Muscle of arm (tissue), 1 donor: ENCODE measurements at regions not wholly inside any gene's neighbourhood (a gene's known extent, or its start where the extent isn't known, plus 50 kb on each side); places are given as distances from the start of the nearest gene placed in this dataset.
"Not testable (repeated sequence)": the region's sequence is repeated elsewhere in the genome, so short reads cannot be mapped to it uniquely, and the experiment has no call there.

Experiments
- DNase-seq: peaks from one replicate; pipeline ENCODE4 v3.0.0-alpha.2; 2013

DNA sequence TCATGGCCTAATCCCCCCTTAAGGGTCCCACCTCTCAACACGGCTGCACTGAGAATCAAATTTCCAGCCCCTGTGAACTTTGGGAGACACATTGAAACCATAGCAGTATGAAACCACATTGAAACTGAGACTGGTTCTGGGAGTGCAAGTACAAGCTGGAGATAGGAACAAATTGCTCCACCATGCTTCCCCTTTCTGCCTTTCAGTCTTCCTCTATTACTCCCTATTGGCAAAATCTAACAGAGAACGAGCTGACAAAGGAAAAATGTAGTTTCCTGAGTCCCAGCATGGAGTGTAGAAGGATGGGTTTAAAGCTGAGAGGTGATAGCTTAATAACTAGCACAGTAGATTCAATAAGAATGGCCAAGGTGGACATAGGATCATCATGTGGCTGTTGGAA, 161.7 kb upstream of the RPL34 start:
- no peak for DNase-seq

DNA sequence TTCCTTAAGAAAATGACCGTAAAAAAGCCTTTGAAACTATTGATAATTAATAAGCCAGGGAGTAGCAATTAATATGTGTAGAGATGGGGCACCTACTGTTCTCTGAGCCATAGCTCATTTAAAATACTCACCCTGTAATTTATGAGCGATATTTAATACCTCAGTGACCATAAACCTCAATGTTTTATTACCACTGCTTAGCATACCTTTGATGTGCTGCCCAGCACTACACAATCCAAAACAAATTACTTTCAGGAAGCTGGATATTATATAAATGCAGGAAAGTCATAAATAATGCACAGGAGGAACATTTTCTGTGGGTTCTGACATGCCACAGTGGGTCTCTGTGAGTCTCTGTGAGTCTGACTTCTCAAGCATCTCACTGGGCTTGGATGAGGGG, 166.1 kb upstream of the RPL34 start:
- no peak for DNase-seq

GRCh38 chr4:108453366-108453765, 167.0 kb upstream of the RPL34 start:
- DNase-seq, result no peak

- DNase-seq, result no peak
Observed at GRCh38 chr4:108450236-108450898, 170.0 kb upstream of the RPL34 start.

- DNase-seq, result no peak
Observed at GRCh38 chr4:108449129-108449528, 171.2 kb upstream of the RPL34 start.

- no peak for DNase-seq
Observed at GRCh38 chr4:108446556-108446955, 173.8 kb upstream of the RPL34 start.

GRCh38 chr4:108445716-108446115, 174.7 kb upstream of the RPL34 start:
- no peak for DNase-seq

- no peak for DNase-seq
Observed at GRCh38 chr4:108443585-108443984, 176.8 kb upstream of the RPL34 start.

- DNase-seq, result no peak
Observed at GRCh38 chr4:108433832-108434231, 186.5 kb upstream of the RPL34 start.

GRCh38 chr4:108433394-108433793, 187.0 kb upstream of the RPL34 start:
- not testable (repeated sequence) for DNase-seq

DNA sequence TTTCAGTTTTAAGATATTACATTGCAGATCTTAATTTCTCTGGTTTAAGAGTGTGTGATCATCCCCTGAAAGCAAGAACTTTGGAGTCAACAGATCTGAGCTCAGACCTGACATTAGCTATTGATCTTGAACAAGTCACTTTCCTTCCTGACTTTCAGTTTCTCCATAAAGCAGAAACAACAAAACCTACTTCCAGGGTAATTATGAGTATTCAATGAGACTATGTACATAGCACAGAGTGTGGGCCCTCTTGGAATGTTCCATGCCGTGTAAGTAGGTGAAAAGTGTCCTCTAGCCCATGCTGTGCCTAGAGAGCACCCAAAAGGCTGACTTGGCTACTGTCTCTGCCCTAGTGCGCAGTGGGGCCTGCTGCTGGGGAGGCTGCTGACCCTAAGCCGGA, 188.0 kb upstream of the RPL34 start:
- no peak for DNase-seq

- DNase-seq, result no peak
Observed at GRCh38 chr4:108431986-108432385, 188.4 kb upstream of the RPL34 start.

DNA sequence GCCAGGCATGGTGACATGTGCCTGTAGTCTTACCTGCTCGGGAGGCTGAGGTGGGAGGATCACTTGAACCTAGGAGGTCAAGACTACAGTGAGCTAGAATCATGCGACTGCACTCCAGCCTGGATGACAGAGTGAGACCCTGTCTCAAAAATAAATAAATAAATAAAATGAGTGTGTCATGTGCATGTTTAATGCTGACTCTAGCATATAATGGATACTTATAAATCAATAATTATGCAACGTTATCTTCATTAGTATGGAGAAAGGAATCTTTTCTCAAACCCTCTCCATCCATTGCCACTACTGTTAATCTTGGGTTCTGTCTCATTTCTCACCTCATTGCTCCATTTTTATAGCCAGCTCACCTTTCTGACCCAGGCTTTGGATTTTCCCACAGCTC, 189.5 kb upstream of the RPL34 start:
- no peak for DNase-seq

GRCh38 chr4:108429662-108430061, 190.7 kb upstream of the RPL34 start:
- no peak for DNase-seq

DNA sequence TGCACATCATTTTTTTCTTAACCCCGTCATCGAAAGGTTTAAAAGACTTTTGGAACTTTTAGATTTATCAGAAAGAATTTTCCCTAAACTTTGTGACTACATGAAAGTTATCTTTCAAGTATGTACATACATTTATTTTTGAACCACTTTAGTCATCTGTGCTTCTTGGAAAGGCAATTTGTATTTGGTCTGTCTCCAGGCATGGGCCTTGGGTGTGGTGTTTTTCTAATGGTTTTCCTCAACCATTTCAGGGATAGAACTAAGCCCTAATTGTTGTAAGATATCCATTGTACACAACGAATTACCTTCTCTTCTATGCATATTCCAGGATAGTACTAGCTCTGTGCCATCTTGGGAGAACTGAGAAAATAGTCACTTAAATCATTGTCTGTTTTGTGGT, 191.5 kb upstream of the RPL34 start:
- DNase-seq, result no peak

DNA sequence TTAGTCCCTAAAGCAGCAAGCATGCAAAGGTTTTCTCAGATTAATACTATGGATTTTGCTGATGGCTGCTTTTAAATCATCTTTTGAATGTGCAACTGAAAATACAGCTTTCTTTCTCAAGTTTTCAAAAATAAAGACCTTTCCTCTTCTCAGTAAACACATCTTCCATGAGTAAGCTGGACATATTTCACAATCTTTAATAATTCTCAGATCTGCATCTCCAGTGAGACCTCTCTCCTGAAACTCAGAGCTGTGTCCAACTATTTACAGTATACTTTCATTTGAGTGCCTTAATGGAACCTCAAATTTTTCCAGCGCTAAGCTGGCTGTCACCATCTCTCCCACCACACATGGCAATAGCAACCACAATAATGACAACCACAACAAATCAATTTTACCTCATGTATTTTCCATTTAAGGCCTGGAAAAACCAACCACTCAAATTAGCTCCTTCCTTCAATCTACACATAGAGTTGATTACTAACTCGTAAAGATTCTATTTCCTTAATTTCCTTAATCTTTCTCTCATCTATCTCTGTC, 192.4 kb upstream of the RPL34 start:
- no peak for DNase-seq

GRCh38 chr4:108426493-108426892, 193.9 kb upstream of the RPL34 start:
- no peak for DNase-seq

GRCh38 chr4:108425988-108426387, 194.4 kb upstream of the RPL34 start:
- no peak for DNase-seq

DNA sequence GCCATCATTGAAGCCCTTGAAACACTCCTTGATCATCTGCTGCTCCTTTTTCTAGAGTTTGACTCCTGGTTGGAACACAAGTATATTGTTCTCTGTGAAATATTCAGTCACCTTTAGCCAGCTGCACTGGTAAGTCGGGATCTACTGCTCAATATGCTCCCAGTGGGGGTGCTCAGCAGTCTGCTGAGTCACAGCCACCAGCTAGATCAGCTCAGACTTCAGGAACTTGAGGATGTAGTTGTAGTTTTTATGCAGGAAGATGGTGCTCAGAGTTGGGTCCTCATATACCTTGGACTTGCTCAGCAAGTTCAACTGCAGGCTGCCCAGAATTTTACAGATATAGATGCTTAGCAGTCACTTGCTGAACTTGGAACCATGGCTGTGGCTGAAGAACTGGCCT, 202.5 kb upstream of the RPL34 start:
- no peak for DNase-seq

GRCh38 chr4:108416831-108417230, 203.5 kb upstream of the RPL34 start:
- DNase-seq, result no peak

DNA sequence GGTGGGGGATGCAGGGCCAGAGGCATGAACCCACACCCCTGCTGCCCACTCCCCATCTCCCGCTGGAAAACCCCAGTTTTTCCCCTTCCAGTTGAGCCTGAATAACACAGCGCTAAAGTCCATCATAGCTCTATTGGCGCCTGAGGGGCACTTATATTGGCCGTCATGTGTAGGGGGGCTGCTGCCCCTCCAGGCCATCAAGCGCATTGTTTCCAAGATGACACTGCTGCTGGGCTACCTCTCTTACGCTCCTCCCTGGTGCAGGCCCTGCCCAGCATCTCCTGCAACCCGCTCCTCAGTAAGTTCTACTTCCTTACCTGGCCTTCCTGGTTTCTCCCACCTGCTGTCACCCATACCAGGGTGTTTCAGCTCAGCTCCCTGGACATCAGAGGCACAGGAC, 205.0 kb upstream of the RPL34 start:
- no peak for DNase-seq

DNA sequence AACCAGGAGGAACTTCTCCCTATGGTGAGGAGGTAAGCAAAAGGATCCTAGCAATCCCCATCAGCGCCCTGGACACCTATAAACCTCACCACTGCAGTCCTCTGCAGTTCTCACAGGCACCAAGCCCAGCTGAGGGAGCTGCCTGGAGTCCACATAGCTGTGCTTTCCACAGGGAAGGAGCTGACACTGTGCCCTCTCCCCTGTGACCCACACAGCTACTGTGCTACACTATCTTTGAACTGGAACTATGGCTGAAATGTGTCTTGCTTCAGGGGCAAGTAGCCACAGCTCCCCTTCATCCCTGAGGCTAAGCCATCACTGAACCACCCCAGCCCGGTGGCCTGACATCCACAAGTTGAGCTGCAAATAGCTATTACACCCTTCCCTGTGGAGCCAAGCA, 208.5 kb upstream of the RPL34 start:
- DNase-seq, result no peak

- not testable (repeated sequence) for DNase-seq
Observed at GRCh38 chr4:108409691-108410090, 210.7 kb upstream of the RPL34 start.

GRCh38 chr4:108405586-108405985, 214.8 kb upstream of the RPL34 start:
- DNase-seq, result no peak
